ENCODE measurements at regions not wholly inside any gene's neighbourhood (a gene's known extent, or its start where the extent isn't known, plus 50 kb on each side); places are given as distances from the start of the nearest gene placed in this dataset.
"Not testable (repeated sequence)": the region's sequence is repeated elsewhere in the genome, so short reads cannot be mapped to it uniquely, and the experiment has no call there.

DNA sequence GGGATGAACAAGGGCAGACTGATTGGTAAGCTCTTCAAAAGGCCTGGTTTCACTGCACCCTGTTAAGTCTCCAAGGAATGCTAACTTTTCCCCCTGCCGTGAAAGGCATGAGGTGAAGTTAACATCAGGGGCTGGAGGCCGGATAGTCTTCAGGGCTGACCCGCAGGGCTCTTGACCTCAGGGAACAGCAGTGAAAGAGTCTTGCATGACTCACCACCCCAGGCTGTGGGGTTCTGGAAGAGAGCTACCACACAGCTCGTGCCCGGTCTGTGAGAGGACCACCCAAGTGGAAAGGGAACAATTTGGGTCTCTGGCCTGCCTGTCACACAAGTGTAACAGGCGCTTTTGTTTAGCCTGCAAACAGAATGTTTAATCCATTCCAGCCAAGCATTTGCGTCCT lies 504.9 kb downstream of the EDEM1 start:
- DNase-seq (ENCODE audit: low read depth in 3 of 3), result no peak

DNA sequence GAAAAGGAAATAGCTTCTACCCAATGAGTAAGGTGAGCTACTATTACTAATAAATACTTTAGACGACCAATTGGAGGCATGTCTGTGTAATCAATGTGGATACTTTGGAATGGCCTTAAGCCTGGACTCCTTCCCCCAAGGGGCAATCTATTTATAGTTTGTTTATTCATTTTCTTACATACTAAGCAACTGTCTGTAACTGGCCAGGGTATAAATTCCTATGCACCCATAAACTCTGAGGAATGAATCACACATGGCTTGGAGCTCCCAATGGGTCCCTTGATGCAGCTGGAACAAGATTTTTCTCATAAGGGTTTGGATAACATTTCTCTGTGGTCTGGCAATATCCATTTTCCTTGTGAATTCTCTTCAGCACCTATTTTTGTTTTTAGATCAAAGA lies 506.8 kb downstream of the EDEM1 start:
- no peak for DNase-seq (ENCODE audit: low read depth in 3 of 3)

DNA sequence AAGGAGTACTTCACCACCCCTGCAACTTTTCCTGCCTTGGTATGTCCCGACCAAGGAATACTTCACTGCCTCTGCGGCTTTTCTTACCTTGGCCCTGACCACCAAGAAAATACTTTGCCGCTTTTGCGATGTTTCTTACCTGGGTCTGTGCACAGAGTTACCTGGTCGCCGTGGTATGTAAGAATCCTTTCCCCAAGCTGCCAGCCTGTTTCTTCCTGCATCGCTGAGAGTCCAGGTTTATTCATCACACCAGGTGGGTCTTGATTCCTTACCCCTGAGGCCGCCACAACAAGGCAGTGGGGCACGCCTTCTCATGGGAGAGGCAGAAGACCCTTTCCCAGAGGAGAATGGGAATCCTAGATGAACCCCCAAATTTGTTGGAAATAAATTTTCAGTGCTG lies 511.3 kb downstream of the EDEM1 start:
- DNase-seq (ENCODE audit: low read depth in 3 of 3), result no peak

GRCh38 chr3:5699313-5699712 lies 511.8 kb downstream of the EDEM1 start:
- no peak for DNase-seq (ENCODE audit: low read depth in 3 of 3)

DNA sequence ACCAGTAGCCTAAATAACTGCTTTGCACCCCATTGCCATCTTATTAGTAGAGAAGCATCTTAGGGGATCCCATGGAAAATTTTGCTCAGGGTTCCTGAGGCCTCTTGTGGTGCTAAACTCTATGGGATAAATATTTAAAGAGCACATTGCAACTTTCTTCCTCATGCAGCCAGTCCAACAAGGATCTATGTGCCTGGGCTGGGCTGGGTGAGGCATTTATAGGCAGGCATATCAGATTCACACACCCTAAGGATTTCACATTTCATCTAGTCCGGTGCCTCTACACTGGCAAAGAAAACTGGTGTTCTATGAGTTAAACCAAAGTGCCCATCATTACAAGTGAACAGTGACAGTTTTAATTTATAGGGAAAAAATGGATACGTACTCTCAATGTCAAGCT lies 512.3 kb downstream of the EDEM1 start:
- no peak for DNase-seq (ENCODE audit: low read depth in 3 of 3)

- DNase-seq (ENCODE audit: low read depth in 3 of 3), result not testable (repeated sequence)
Observed at GRCh38 chr3:5701005-5701404, 513.5 kb downstream of the EDEM1 start.

GRCh38 chr3:5707794-5708193 lies 520.3 kb downstream of the EDEM1 start:
- no peak for DNase-seq (ENCODE audit: low read depth in 3 of 3)

GRCh38 chr3:5709714-5710113 lies 522.2 kb downstream of the EDEM1 start:
- DNase-seq (ENCODE audit: low read depth in 3 of 3), result no peak

DNA sequence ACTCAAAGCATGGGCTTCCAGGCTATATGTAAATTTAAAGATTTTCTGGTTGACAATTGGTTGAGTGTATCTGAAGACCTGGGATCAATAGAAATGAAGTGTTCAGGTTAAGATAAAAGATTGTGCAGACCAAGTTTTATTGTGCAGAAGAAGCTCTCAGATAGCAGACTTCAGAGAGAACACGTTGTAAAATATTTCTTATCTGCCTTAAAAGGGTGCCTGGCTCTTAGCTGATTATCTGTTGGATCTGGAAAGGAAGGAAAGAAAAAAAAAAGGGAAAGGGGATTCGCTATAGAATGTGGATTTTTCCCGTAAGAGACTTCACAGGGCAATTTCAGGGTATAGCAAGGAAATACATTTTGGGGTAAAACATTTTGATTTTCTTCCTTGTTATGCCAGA lies 523.2 kb downstream of the EDEM1 start:
- DNase-seq (ENCODE audit: low read depth in 3 of 3), result no peak

GRCh38 chr3:5717254-5717653 lies 529.7 kb downstream of the EDEM1 start:
- DNase-seq (ENCODE audit: low read depth in 3 of 3), result no peak

GRCh38 chr3:5719668-5720067 lies 532.2 kb downstream of the EDEM1 start:
- DNase-seq (ENCODE audit: low read depth in 3 of 3), result not testable (repeated sequence)

DNA sequence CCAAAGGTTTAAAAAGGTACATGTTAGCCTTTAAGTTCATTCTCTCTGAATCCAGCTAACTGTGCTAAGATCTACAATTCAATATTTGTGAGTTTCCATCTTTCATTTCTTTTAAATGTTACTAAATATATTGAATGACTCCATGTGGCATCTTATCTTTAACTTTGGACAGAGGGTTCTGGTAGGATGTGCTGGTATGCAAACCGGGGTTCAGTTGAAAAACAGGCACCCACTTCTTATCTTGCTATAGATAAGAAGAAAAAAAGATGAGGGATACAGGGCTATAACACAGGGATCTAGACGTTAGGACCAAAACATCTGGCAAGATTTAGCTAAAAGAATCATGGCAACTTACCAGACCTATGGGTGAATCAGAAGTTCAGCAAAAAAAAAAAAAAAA lies 538.3 kb downstream of the EDEM1 start:
- DNase-seq (ENCODE audit: low read depth in 3 of 3), result no peak

DNA sequence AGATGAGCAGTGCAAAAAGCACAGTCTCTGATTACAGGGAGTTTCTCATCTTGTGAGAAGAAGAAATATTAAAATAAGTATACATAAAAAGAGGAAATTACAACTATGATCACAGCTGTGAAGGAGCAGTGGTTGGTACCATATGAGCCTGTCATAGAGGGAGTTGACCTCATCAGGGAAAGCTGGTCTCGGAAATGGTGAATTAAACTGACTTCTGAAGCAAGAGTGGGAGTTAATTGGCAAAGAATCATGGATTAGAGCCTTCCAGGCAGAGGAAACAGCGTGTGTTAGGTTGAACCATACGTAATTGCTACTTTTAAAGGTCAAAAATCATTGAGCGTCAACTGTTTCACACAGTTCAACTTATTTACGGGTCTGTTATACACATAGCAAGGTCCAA lies 539.1 kb downstream of the EDEM1 start:
- no peak for DNase-seq (ENCODE audit: low read depth in 3 of 3)

DNA sequence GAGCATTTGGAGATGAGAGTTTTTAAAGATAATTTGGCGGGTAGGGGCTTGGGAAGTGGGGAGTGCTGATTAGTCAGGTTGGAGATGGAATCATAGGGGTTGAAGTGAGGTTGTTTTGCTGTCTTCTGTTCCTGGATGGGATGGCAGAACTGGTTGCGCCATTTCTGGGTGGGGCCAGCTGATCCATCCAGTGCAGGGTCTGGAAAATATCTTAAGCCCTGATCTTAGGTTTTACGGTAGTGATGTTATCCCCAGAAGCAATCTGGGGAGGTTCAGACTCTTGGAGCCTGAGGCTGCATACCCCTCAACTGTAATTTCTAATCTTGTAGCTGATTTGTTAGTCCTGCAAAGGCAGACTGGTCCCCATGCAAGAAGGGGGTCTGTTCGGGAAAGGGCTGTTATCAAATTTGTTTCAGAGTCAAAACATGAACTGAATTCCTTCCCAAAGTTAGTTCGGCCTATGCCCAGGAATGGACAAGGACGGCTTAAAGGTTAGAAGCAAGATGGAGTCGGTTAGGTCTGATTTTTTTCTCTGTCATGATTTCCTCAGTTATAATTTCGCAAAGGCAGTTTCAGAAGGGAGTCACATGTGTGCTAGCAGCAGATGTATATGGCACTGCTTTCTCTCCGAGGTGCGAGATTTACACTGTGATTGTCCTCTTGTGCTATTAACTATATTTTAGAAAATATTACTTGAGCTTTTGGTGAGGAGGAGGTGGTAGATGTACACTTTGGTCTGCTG lies 540.4 kb downstream of the EDEM1 start:
- DNase-seq (ENCODE audit: low read depth in 3 of 3), result no peak

- DNase-seq (ENCODE audit: low read depth in 3 of 3), result no peak
Observed at GRCh38 chr3:5729852-5730251, 542.3 kb downstream of the EDEM1 start.

- no peak for DNase-seq (ENCODE audit: low read depth in 3 of 3)
Observed at GRCh38 chr3:5731100-5731499, 543.6 kb downstream of the EDEM1 start.

GRCh38 chr3:5732081-5732480 lies 544.6 kb downstream of the EDEM1 start:
- no peak for DNase-seq (ENCODE audit: low read depth in 3 of 3)

DNA sequence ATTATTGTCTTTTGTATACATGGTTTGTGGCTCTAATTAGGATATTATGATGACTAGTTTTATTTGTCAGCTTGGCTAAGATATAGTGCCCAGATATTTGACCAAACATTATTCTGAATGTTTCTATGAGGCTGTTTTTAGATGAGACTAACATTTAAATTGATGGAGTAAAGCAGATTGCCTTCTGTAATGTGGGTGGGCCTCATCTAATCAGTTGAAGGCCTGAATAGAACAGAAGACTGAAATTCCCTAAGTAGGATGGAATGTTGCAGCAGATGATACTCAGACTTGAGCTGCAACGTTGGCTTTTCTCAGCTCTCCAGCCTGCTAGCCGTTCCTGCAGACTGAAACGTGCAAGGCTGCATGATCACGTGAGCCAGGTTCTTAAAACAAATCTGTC lies 546.5 kb downstream of the EDEM1 start:
- no peak for DNase-seq (ENCODE audit: low read depth in 3 of 3)

- DNase-seq (ENCODE audit: low read depth in 3 of 3), result no peak
Observed at GRCh38 chr3:5735896-5736295, 548.4 kb downstream of the EDEM1 start.

DNA sequence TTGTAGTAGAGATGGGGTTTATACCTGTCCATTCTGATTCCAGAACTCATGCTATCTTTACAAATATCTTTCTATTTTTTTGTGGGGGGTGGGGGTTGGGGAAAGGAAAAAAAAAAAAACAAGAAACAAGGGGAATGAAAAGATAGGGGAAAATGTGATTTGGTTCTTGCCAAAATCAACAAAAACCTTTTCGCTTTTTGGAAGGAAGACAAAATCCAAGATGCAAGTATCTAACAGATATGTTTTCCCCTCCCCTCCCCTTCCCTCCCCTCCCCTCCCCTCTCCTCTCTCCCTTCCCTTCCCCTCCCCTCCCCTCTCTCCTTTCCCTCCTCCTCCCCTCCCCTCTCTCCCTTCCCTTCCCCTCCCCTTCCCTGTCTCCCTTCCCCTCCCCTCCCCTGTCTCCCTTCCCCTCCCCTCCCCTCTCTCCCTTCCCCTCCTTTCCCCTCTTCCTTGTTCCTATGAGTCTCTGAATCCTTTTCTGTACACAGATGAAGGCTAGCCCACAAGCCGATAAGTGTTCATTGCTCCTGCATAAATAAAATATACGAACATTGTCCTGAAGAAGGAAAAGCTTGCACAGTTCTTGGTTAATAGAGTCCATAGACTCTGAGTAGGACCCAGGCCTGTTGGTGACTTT lies 551.9 kb downstream of the EDEM1 start:
- no peak for DNase-seq (ENCODE audit: low read depth in 3 of 3)

GRCh38 chr3:5739949-5740348 lies 552.4 kb downstream of the EDEM1 start:
- DNase-seq (ENCODE audit: low read depth in 3 of 3), result no peak

DNA sequence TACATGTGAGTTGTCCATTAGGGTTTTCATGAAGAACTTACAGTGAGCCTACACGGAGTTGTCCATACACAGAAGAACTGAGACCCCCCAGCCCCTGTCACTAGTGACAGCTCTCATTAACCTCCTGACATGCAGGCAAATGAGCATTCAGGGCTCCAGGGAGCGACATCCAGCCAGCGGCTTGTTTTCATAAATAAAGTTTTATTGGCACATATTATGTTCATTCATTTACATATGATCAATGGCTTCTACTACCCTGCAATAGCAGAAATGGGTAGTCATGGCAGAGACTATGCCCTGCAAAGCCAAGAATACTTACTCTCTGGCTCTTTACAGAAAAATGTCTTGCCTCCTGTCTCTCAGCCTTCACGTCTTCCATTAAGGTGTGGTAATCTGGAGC lies 553.5 kb downstream of the EDEM1 start:
- no peak for DNase-seq (ENCODE audit: low read depth in 3 of 3)

GRCh38 chr3:5750091-5750490 lies 562.6 kb downstream of the EDEM1 start:
- DNase-seq (ENCODE audit: low read depth in 3 of 3), result no peak
